Posterior vena cava (tissue), 2 donors: ENCODE measurements at regions not wholly inside any gene's neighbourhood (a gene's known extent, or its start where the extent isn't known, plus 50 kb on each side); places are given as distances from the start of the nearest gene placed in this dataset.

Experiments used
- DNase-seq: peaks from one replicate; pipeline ENCODE4 v3.0.0-alpha.2; 2020; ENCODE audit warnings: low spot score
- intact Hi-C, 2 donors: fragments of 100-400 bp; cut with DNase I; formaldehyde crosslinking; loops; one replicate each; pipeline versions ENCODE4 v1.14.1 to v1.14.2; 2022 to 2023
- donor health status: DM: yes; HTN: yes; CAD: no.
- donor health status: DM: yes; HTN: yes; CAD: no.

DNA sequence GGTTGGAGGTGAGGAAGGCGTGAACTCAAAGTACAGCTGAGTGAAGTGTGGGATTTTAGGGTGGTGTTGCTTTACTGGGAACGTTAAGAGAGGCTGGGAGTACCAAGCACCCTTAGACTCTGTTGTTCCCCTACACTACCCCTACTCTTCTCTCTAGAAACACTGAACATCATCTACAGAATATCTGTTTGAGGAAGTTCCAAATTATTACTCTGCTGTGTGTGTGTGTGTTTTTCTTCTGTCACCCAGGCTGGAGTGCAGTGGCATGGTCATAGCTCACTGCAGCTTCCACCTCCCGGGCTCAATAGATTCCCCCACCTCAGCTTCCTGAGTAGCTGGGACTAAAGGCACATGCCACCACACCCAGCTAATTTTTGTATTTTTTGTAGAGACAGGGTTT, 76.7 kb upstream of the AP1S2 start:
- DNase-seq, result no peak
- intact Hi-C loops, result no loop called here

DNA sequence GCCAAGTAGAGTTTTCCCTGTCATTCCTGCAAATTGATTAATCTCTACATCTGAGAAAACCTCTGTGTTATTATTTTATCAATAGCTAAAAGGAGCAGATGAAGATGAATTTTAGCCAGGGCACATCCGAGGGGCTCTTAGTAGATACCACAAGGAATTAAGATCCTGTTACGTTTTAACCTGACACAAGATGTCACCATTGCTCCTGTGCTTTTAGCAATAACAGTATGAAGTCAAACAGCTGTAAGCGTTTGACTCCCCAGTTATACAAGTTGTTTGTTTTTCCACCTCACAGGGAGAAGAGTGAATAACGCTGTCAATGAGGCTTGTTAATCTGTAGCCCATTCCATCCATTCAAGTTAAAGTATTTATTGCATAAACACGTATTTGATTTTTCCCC, 76.0 kb upstream of the AP1S2 start:
- no peak for DNase-seq
- intact Hi-C loops, result no loop called here

DNA sequence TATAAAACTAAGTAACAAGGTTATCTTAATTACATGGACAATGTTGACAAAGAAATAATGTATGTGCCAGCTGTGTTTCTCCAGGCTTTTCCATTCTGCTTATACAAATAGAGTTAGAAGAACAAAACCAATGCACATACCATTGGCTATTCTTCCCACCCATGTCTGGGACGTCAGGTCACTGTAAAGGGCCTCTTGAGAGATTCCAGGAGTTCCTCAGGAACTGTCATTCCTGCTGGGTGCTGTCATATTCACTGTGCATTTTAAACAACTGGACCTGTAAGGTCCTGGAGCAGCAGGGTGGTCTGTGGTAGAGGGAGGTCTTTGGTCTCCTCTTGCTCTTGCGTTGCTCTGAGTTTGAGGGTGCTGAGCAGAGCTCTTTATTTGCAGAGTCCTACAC, 74.6 kb upstream of the AP1S2 start:
- intact Hi-C loops, result no loop called here
- no peak for DNase-seq

DNA sequence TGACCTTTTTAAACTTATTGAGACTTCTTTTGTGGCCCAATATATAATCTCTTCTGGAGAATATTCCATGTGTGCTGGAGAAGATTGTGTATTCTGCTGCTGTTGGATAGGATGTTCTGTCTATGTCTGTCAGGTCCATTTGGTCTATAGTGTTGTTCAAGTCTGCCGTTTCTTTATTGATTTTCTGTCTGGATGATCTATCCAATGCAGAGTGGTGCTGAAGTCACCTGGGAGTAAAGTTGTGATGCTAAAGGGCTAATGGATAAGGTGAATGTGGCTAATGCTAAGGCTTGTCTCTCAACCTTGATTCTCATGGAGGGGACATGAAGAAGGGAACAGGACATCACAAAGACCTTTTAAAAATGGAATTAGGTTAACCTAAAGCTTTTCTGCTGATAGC, 72.0 kb upstream of the AP1S2 start:
- DNase-seq, result no peak
- intact Hi-C loops, result no loop called here

DNA sequence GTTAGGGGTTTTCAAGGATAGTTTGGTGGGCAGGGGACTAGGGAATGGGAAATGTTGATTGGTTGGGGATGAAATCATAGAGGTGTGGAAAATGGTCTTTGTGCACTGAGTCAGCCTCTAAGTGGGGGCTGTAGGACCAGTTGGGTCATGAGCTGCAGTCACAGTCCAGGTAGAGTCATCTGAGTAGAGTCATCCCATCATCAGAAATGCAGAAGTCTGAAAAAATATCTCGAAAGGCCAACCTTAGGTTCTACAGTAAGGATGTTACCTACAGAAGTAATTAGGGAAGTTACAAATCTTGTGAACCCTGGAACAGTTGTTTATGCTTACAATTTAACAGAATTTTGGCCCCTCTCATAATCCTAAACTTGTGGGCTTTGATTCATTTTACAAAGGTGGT, 63.4 kb upstream of the AP1S2 start:
- DNase-seq, result no peak
- intact Hi-C loops, result no loop called here

DNA sequence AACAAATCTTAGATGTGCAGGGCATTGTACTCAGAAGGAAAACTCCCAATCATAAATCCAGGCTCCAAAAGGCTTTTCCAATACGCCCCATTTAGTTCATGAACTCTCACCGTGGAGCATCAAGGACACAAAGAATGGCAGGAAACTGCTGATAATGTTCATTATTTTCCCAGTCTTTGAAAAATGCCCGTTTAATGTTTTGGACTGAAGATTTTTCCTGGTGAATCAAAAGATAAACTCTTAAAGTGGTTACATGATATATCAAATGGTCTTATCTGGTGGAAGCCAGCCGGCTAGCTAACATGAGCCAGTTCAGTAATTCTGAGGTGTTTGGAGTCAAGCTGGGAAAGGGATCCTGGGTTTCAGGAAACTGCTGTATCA, 62.1 kb upstream of the AP1S2 start:
- no peak for DNase-seq
- intact Hi-C loops, result no loop called here

DNA sequence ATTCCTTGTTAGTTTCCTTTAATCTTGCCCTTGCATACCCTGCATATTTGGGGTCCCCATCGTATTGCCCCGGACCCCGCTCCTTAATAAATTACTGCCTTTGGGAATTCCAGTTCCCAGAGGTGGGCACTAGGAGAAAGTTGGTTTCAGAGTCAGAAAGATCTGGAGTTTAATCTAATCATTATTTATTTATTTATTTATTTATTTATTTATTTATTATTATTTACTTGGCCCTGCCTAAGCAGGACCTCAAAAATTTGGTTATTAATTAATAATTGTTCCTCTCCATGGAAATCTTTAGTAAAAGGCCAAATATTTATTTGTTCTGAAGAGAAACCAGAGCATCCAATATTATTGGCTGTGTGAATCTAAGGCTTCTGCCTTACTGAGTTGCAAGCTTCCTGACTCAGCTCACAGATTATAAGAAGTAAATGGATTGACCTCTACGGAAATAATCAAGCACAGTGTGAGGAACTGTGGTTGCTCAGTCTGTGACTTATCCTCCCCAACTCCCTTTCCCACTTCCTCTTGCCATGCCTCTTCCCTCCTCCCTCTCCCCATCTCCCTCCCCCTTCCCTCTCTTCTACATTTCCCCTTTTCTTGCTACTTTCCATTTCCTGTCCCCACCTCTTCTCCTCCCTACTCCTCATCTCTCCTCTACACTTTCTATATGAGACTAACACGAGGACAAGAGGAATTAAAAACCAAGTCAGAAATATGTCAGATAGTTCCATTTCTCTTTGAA, 61.5 kb upstream of the AP1S2 start:
- intact Hi-C loops, result no loop called here
- no peak for DNase-seq

DNA sequence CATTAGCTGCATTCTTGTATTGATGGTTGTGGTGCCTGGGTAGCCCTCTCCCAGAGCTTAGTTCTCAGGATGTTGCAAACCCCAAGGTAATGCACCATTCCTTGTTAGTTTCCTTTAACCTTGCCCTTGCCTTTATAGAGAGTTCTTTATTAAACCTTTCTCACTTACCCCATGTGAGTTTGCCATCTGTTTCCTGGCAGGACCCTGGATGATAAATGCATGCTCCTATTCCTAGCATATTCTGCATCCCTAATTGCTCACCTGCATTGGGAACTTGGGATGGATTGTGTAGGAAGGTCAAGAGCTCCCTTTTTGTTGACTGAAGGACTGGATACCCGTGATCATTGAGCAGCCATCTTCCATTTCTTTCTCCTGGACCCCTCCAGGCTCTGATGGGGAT, 59.9 kb upstream of the AP1S2 start:
- DNase-seq, result no peak
- intact Hi-C loops, result no loop called here

DNA sequence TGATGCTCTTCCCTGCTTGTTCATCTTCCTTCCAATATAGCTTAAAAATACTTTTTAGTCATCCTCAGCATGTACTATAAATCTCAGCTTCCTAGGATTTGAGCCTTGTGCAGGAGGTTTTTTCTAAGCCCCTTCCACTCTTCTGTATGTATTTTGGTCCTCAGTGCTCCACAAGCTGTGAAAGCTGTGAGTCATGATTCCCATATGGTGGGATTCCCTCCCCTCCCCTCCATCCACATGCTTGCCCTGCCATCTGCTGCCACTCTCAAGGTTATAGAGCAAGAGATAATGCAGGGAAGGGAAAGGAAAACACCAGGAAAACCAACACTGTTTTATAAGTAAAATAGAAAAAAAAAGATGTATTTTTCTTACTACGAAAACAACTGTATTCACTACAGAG, 58.5 kb upstream of the AP1S2 start:
- DNase-seq, result no peak

DNA sequence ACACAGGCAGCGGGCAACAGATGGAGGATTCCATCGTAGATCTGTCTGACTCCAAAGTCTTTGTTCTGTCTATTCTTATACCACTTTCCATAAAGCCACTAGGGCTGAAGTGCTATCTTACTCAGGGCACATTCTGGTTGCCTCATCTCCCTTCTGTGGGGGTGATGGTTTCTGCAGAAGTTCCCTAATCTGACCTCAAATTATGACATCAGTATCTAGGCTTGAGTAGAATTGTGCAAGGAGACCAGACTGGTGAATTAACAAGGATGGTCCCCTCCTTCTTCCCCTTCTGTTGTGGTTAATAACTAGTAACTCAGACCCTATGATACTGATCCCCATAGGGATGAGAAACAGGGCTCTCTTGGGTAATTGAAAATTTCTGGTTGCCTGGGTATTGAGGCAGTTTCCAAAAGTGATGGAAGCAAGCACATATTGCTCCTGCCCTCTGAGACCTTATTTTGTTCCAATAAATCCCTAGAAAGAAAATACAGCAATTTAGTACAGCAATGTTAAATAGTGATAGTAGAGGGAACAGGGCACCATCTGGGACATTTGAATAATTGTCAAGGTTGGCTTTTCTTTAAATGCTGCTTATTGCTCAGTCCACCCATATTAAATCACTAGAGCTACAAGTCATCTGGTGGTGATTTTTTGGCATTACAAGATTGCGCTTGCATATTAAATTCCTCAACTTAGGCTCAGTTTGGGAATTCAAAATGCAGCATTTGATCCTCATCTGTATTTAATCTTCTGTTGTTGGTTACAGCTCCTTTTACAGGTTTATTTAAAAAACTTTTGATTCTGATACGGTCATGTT, 57.3 kb upstream of the AP1S2 start:
- intact Hi-C loops, result no loop called here
- DNase-seq, result no peak

More for the DNA sequence above, 58.5 kb upstream of the AP1S2 start:
- intact Hi-C loops, result no loop called here

DNA sequence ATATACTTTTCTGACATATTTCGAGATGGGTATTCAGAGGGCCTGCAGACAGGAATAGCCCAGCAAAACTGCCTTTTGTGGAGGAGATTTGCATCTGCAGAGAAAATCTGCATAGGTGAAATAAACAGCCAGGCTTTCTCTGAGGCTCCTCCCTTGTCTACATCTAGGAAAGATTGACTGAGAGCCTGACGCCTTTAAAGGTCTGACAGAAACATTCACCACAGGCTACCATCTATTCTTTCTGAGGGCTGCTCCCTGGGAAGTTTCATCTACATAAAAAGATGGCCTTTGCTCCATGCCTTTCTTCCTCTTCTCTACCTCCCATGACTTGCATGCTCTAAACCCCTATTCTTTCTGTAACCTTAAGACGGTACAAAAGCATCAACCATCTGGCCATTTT, 55.0 kb upstream of the AP1S2 start:
- intact Hi-C loops, result no loop called here
- no peak for DNase-seq

DNA sequence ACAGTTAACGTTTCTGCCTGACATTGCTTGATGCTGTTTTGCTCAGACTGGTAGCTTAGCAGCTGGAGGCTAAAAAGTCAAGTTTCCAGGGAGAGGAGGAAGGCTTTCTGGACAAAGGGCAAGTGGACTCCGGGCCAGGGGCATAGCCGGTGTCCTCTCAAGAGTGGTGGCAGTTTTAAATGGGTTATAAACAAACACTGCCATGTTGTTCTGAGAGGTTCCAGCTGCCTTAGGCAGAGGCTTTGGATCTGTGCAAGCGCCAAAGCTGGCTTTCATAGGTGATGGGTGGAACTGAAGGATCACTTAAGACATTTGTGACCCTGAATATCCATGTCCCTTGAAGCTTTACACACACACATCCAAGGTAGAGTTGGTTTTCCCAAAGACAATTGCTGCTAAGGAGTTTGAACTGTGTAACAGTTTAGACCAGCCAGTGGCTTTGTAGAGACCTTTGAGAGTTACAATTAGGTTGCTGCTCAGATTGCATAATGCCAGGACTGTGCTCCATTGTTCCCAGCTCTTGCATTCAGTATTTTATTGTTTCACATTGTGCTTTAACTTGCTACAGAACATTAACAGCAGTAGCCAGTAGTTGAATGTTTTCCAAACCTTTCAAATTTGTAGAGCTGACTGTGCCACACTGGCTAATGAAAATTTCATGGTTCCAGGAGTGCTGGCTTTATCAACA, 54.1 kb upstream of the AP1S2 start:
- intact Hi-C loops, result no loop called here
- DNase-seq, result no peak

DNA sequence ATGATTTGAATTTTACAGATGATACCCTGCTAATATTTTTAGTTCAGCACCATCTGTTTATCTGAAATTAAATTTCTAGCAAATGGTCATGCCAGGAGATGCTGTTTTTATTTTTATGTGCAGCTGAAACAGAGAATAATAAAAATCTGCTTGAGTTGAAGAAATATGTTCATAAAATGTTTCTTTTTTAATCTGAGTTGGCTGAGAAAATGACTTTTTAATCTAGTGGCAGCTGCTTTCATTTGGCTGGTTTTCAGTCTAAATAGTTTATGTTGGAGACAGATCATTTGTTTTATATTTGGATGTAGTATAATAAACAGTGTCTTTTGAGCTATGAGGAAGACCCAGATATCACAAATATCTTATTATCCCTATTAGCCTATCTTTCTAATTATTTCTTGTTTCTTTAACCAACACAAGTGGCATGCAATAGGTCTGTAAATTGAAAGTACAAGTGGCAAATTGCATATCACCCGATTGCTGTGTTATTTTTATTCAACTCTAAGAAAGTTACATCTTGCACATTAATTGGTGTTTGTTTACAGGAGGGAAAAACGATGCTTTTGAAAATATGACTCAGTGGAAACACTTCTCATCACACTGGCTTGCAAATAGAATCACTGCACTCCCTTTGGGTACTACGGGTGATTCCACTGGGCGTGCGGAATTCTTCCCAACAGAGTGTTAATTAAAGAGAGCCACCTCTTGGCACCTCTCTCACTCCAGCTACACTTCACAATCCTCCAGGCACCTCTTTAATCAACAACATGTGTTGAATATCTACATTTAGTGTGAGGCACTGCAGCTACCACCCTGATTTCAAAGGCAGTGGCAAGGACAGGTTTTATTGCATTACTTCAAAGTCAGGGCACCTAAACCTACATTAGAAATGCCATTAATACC, 51.7 kb upstream of the AP1S2 start:
- intact Hi-C loops, result no loop called here
- no peak for DNase-seq
